ENCODE measurements at regions not wholly inside any gene's neighbourhood (a gene's known extent, or its start where the extent isn't known, plus 50 kb on each side); places are given as distances from the start of the nearest gene placed in this dataset.

DNA sequence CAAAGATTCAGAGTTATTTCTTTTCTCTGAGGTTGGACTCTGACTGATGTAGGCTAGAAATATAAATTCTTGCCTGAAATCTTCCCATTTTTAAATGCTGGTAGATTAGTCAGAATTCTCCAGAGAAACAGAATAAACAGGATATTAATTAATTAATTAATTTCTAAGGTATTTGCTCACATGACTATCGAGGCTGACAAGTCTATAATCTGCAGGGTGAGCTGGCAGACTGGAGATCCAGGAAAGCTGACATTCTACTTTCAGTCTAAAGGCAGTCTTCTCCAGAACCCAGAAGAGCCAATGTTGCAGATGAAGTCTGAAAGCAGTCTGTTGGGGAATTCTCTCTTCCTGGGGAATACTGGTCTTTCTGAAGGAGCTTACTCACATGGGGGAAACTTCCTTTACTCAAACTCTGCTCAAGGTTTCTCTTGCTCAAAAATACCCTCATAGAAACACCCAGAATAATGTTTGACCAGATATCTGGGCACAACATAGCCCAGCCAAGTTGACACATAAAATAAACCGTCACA, 189.7 kb downstream of the KIF20B start:
- Mint-ChIP-seq H3K36me3 (ENCODE audit: low read depth) (no peaks in the 10 kb centered on the region), H3K4me3 (no peak overlapping the region), H3K4me1 (peaks cover 13% of the 10 kb centered on the region), H3K27ac (ENCODE audit: unreplicated experiment) (no peak overlapping the region), H3K9me3 (peaks cover 7% of the 10 kb centered on the region), H3K27me3 (ENCODE audit: low read depth) (no peaks in the 10 kb centered on the region)
- no peak for TF ChIP-seq CTCF (conservative IDR thresholded peaks at IDR 0.05)
- DNase-seq (ENCODE audit: low read depth, low spot score): no peak

DNA sequence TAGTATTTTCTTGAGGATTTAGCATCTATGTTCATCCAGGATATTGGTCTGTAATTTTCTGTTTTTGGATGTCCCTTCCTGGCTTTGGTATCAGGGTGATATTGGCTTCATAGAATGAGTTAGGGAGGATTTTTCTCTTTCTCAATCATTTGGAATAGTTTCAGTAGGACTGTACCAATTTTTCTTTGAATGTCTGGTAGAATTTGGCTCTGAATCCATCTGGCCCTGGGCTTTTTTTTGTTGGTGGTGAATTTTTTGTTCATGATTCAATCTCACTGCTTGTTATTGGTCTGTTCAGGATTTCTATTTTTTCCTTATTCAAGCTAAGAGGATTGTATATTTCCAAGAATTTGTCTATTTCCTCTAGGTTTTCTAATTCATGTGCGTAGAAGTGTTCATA, 192.7 kb downstream of the KIF20B start:
- Mint-ChIP-seq H3K4me1 (peaks cover 9% of the 10 kb centered on the region), H3K9me3 (peaks cover 7% of the 10 kb centered on the region), H3K4me3 (no peak overlapping the region), H3K27me3 (ENCODE audit: low read depth) (no peaks in the 10 kb centered on the region), H3K27ac (ENCODE audit: unreplicated experiment) (no peak overlapping the region), H3K36me3 (ENCODE audit: low read depth) (no peaks in the 10 kb centered on the region)
- no peak for DNase-seq (ENCODE audit: low read depth, low spot score)
- no peak for TF ChIP-seq CTCF (conservative IDR thresholded peaks at IDR 0.05)

DNA sequence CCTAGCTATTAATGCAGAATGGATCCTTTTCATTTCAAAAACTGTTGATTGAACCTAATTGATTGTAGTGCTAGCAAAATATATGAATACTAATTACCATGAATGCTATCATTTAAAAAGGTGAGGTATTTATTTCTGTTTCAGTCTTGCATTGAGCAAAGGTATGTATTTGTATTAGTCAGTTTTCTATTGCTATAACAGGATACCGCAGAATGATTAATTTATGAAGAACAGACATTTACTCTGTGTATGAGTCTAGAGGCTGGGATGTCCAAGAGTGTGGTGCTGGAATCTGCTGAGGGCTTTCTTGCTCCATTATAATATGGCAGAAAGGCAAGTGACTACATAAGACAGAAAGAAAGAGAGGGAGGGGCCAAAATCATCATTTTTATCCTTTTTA, 199.2 kb downstream of the KIF20B start:
- no peaks in the 10 kb centered on the region for H3K27me3 Mint-ChIP-seq (ENCODE audit: low read depth)
- H3K9me3 Mint-ChIP-seq: no peaks in the 10 kb centered on the region
- no peaks in the 10 kb centered on the region for H3K36me3 Mint-ChIP-seq (ENCODE audit: low read depth)
- no peak for DNase-seq (ENCODE audit: low read depth, low spot score)
- no peak for TF ChIP-seq CTCF (conservative IDR thresholded peaks at IDR 0.05)
- no peak overlapping the region for H3K4me3 Mint-ChIP-seq
- H3K4me1 Mint-ChIP-seq: no peaks in the 10 kb centered on the region
- no peak overlapping the region for H3K27ac Mint-ChIP-seq (ENCODE audit: unreplicated experiment)

DNA sequence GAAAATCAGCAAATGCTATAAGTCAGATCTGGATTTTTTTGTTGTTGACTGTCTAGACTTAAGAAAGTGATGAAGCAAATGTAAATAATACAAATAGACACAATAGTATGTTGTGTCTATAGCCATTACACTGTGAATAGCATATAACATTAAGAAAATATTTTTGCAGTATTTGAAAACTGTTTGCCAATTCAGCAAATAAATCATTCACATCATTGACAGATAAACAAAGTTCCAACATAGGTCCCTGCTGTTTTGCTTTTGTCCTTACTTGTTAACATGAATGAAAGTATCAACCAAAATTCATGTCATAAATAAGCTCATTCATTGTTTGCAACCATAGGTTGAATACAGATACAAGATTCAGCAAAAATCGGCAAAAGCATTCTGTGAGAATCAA, 200.5 kb downstream of the KIF20B start:
- no peak overlapping the region for H3K4me3 Mint-ChIP-seq
- no peaks in the 10 kb centered on the region for H3K27me3 Mint-ChIP-seq (ENCODE audit: low read depth)
- H3K36me3 Mint-ChIP-seq (ENCODE audit: low read depth): no peaks in the 10 kb centered on the region
- no peaks in the 10 kb centered on the region for H3K4me1 Mint-ChIP-seq
- no peak for DNase-seq (ENCODE audit: low read depth, low spot score)
- H3K9me3 Mint-ChIP-seq: no peaks in the 10 kb centered on the region
- no peak overlapping the region for H3K27ac Mint-ChIP-seq (ENCODE audit: unreplicated experiment)
- no peak for TF ChIP-seq CTCF (conservative IDR thresholded peaks at IDR 0.05)

- no peak overlapping the region for H3K27ac Mint-ChIP-seq (ENCODE audit: unreplicated experiment)
Observed at GRCh38 chr10:89904755-89905154, 203.4 kb downstream of the KIF20B start.

More at GRCh38 chr10:89904755-89905154, 203.4 kb downstream of the KIF20B start:
- H3K36me3 Mint-ChIP-seq (ENCODE audit: low read depth): no peaks in the 10 kb centered on the region
- DNase-seq (ENCODE audit: low read depth, low spot score): no peak
- no peak for TF ChIP-seq CTCF (conservative IDR thresholded peaks at IDR 0.05)
- no peak overlapping the region for H3K4me3 Mint-ChIP-seq
- no peaks in the 10 kb centered on the region for H3K9me3 Mint-ChIP-seq
- no peaks in the 10 kb centered on the region for H3K27me3 Mint-ChIP-seq (ENCODE audit: low read depth)
- H3K4me1 Mint-ChIP-seq: no peaks in the 10 kb centered on the region

Measured in neural crest cell (in vitro differentiated cells).